Embryonic facial prominence (tissue), 1 donor: ENCODE measurements at regions not wholly inside any gene's neighbourhood (a gene's known extent, or its start where the extent isn't known, plus 50 kb on each side); places are given as distances from the start of the nearest gene placed in this dataset.
"Not testable (repeated sequence)": the region's sequence is repeated elsewhere in the genome, so short reads cannot be mapped to it uniquely, and the experiment has no call there.

Experiments used
- DNase-seq: peaks from one replicate; pipeline ENCODE4 v3.0.0-alpha.2; 2016; ENCODE audit errors: extremely low spot score

DNA sequence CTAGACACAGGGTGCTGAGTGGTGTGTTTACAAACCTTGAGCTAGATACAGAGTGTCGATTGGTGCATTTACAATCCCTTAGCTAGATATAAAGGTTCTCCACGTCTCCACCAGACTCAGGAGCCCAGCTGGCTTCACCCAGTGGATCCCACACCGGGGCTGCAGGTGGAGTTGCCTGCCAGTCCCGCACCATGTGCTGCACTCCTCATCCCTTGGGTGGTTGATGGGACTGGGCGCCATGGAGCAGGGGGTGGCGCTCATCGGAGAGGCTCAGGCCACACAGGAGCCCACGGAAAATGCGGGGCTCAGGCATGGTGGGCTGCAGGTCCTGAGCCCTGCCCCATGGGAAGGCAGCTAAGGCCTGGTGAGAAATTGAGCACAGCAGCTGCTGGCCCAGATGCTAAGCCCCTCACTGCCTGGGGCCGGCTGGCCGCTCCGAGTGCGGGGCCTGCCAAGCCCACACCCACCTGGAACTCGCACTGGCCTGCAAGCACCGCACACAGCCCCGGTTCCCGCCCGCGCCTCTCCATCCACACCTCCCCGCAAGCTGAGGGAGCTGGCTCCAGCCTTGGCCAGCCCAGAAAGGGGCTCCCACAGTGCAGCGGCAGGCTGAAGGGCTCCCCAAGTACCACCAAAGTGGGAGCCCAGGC lies 418.4 kb downstream of the KIF20B start:
- not testable (repeated sequence) for DNase-seq

DNA sequence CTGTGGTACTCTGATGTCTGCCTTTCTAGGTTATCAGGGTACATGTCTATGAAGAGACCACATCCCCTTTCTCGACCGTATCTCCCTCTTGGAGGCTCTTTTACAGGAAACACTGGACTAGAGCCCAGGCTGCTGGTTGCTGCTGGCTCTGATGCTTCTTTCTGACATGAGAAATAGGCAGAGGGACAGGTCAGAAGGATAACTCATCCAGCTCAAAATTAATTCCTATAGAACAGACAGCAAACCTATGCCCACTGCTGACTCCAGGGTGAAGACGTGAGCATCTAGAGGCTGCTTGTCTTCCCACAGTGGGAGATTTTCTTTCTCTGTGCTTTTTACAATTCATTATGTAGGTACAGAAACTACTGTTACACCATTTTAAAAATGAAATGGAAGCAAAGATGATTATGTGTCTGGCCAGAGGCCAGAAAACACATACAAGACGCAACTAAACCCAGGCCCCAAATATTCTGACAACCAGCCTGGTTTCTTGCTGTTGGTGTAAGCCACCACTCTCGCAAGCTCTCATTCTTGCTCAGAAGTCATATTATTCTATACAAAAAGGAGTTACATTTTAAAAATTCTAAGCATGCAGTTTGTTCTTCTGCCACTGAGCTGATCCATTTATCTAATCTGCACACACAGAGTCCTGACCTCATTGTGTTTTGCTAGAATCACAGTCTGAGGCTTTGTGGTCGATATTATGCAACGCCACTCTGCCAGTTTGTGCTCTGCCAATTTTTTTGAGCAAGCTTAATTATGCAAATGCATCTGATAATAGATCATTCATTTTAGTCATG lies 424.3 kb downstream of the KIF20B start:
- no peak for DNase-seq

DNA sequence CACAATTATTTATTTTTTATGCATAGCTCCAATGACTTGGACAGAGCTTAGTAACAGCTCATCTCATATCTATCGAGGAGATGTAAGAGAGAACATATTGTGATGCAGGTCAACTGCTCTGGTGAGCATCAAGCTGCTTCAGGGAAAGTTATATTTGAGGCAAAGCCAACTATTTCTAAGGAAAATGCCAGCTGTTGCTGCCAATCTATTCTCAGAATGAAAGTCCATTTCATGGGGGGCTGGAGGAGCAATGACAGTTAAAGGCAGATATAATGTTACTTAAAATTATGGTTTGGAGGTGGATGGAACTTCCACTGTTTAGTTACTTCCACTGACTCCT lies 424.8 kb downstream of the KIF20B start:
- DNase-seq = no peak

GRCh38 chr10:90130321-90131086 lies 429.1 kb downstream of the KIF20B start:
- no peak for DNase-seq

GRCh38 chr10:90133606-90134005 lies 432.2 kb downstream of the KIF20B start:
- DNase-seq = no peak

DNA sequence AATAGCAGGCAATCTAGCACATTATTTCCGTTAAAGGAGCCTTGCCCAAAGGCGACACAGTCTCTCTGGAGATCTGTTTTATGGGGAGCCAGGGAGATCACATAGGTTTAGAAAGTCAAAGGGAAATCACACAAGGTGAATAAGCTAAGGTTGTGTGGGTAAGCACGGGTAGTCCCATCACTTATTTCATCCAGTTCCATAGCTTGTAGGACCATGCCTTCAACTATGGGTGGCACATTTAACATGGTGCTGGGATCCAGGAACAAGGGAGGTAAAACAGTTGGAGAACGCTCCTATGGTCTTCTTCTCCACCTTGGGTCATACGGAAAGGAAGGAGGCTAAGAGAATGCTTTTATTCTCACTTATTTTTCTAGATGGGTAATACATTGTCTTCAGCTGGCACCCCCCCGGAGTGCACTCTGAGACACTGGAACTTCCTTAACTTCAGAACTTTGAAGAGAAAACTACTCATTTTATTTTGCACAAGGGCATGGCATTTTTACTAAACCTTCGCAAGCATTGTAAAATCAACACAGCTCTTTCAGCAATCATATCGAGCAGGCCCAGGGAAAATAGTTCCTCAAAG lies 435.4 kb downstream of the KIF20B start:
- DNase-seq = no peak

GRCh38 chr10:90138844-90139243 lies 437.5 kb downstream of the KIF20B start:
- DNase-seq = no peak

- DNase-seq = no peak
Measured at GRCh38 chr10:90141791-90142190, 440.4 kb downstream of the KIF20B start.

- DNase-seq = no peak
Measured at GRCh38 chr10:90143937-90144336, 442.5 kb downstream of the KIF20B start.

DNA sequence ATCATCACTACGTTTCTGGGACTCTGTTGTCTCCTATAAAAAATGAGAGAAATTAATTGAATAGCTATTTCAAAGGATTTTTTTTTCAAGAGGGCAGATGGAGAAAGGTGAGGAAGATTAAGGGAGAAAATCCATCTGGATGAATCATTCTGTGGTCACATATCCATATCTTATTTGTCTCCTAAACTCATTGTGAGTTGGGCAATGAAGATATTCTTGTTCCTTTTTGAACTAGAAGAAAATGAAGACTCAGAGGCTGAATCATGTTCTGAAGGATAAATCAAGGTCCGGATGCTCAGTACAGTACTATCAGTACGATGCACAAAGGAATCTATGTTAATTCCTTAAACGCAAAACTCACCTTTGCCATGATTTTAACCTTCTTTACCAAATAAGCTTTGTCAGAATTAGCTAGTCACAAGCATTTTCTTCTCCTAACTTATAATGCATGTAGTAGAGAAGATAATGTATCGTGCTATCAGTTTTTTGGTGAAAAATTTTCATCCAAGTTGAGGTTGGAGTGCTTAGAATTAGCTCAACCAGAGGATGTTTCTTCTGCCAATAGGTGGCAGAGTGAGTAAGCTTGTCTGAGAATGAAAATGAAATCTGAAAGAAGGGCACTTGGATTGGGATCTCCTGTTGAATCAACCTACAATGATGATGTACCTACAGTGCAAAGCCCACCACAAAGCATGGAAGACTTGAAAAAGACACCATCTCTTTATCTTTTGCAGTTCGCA lies 446.9 kb downstream of the KIF20B start:
- peak; percentile 18 for DNase-seq

DNA sequence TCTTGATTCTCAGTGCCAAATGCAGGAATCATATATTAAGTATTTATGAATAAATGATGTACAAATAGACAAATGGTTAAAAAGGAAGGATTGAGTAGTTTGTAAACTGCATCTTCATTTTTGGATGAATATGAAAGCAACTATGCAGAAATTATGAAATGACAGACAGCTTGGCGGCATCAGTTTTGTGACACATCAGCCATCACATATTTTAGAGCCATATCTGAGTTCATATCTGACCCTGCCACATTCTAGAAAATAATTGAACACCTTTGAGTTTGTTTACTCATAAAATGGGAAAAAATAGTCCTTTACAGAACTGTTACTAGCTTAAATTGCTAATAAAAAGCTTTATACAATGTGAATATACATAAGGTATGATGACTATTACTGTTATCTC lies 448.2 kb downstream of the KIF20B start:
- DNase-seq = no peak

DNA sequence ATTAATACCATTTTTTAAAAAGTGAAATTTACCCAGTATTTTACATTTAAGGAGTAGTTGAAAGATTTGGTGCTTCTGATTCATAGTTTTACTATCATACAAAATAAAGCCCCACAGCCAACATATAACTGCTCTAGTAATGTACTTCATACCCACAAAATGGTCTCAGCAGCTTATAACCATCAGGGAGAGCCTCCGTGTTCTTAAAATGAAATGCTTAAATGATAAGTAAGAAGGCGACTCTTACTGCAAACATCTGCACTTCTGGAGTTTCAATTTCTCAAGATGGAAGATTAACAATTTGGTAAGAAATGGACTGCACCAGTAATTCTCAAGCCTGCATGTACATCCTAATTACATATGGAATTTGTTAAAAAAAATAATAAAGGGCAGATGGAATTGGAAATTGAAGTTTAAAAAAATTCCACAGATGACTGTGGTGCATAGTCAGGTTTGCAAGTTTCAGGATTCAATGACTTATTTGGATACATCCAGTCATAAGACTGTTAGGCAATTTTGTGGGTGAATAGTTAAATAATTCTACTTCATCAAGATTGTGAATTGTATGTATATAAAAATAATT lies 461.0 kb downstream of the KIF20B start:
- DNase-seq = no peak

DNA sequence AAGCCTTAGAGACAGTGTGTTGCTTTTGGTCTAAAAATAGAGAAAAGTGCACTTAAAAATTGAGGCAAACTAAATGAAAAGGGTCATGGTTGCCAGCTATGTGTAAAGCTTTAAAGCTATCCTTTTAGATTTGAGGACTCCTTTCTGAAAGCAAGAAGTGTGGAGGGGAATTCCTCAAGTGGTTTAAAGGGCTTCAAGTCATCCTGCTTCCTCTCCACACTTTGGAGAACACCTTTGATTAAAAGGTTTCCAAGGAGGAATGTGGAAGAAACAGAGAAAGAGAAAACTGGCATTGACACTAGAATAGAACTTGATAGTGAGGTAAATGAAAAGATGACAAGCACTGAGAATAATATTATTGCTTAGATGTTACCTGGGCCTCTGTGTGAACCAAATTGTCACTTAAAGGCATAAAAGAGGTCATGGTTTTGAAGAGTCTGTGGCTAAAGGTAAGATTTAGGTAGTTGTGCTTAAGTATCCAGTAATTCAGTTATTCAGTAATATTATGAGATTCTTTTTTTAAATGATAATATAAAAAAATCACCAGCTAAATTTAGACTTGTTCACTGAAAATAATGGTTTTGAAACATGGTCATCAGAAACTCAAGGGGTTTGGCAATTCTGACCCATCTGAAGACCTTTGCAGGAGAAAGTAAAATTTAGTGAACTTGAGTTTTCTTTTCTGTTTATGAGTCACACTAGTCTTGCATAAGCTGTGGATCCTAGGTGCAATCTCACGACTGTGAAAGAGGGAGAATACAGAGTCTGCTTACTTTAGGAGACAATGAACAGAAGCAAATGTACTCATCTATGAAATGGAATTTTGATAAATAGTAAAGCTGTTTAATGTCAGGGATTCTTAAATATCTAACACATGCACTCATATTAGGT lies 466.0 kb downstream of the KIF20B start:
- no peak for DNase-seq

GRCh38 chr10:90168244-90168643 lies 466.9 kb downstream of the KIF20B start:
- no peak for DNase-seq

DNA sequence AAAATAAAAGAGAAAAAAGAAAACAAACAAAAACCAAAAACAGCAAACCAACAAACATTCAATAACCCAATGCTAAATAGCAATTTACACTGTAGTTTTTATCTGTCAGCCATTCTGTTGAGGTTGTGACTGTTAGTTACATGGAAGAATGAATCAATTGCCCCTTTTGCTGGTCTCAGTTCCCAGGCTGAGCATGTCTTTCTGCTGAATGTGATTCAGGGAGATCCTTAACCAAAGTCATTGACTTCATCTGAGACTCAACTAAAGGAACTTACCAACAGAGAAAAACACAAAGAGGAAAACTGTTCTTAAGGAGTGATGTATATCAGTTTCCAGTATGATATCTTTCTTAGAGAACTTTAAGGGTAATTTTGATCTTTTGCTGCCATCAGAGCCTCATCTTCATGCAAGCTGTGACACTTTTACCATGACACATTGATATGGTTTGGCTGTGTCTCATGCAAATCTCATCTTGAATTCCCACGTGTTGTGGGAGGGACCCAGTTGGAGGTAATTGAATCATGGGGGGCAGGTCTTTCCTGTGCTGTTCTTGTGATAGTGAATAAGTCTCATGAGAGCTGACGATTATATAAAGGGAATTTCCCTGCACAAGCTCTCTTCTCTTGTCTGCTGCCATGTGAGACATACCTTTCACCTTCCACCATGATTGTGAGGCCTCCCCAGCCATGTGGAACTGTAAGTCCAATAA lies 469.8 kb downstream of the KIF20B start:
- no peak for DNase-seq

GRCh38 chr10:90174531-90174930 lies 473.1 kb downstream of the KIF20B start:
- DNase-seq = no peak

- no peak for DNase-seq
Measured at GRCh38 chr10:90175161-90175681, 473.8 kb downstream of the KIF20B start.

GRCh38 chr10:90179696-90180407 lies 478.5 kb downstream of the KIF20B start:
- no peak for DNase-seq
